Activated CD4-positive, alpha-beta T cell treated with anti-CD3 and anti-CD28 coated beads for 24 hours (primary cell): ENCODE measurements at regions not wholly inside any gene's neighbourhood (a gene's known extent, or its start where the extent isn't known, plus 50 kb on each side); places are given as distances from the start of the nearest gene placed in this dataset.

Source experiments
- DNase-seq, 2 donors: peaks; one replicate each; pipeline ENCODE4 v3.0.0-alpha.2; 2020; ENCODE audit warnings: low read depth in 2 of 2

DNA sequence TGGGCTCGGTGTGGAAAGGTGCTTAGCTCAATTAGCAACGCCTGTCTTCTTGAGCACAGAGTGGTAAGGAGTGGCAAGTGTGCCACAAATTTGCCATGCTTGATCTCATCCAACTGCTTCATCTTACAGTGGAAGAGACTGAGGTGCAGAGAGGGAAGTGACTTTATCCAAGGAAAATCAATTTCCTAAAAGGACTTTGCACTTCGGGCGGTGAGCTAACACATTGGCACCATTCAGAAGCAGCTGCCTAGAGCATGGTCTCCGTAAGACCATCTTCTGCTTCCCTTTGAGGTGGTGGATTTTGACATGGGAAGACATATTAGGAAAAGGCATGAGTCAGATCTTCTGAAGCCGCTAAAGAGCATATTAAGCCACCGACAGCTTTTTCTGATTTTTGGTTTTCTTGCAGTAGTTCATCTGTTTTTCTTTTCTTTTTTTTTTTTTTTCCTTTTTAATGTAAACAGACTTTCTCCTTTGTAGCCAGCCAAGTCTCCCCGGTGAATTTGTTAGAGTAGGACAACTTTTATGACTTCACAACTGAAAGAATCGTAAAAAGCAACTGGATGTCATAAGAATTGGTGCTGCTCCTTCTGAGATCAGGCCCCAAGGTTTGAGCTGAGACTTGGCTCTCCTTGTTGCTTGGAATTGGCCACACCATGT is 273.2 kb downstream of the CDC5L start:
- no peak for DNase-seq

- no peak for DNase-seq
Observed at GRCh38 chr6:44661221-44662008, 273.9 kb downstream of the CDC5L start.

- DNase-seq: no peak
Observed at GRCh38 chr6:44662461-44663121, 275.1 kb downstream of the CDC5L start.

GRCh38 chr6:44663860-44664634 is 276.5 kb downstream of the CDC5L start:
- DNase-seq: no peak

GRCh38 chr6:44664716-44665115 is 277.2 kb downstream of the CDC5L start:
- DNase-seq: no peak

DNA sequence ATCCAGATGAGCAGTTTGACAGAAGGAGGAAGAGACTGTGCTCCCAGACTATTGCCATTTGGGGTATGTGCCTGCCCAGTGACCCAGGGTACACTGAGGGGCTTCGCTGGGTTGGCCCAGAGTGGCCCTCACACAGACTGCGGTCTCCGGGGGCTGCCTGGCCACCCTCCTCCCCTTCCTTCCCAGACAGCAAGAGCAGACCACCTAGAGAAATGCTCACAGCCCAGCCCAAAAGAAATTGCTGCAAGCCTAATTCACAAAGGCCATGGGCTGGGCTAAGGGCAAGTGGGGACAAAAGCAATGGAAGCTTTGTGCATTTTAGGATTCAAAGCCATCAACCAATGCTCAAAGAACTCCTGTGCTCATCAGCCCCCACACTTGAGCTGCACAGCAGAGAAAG is 277.6 kb downstream of the CDC5L start:
- no peak for DNase-seq

DNA sequence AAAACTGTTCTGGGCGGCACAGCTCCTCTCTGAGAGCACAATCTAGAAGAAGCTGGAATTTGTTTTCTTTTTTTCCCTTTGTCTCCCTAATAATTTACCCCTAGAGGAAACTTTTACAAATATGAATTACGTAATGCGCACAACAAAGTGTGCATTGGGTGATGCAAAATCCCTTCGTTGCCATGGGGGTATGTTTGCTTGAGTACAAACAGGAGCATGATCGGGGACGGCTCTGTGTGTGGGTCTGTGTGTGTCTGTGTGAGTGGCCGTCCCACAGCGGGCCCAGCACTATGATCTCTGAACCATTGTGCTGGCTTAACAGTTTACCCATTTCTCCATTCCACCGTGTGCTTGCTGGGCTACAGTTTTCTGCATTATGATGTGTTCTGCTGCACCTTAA is 278.2 kb downstream of the CDC5L start:
- DNase-seq: no peak

DNA sequence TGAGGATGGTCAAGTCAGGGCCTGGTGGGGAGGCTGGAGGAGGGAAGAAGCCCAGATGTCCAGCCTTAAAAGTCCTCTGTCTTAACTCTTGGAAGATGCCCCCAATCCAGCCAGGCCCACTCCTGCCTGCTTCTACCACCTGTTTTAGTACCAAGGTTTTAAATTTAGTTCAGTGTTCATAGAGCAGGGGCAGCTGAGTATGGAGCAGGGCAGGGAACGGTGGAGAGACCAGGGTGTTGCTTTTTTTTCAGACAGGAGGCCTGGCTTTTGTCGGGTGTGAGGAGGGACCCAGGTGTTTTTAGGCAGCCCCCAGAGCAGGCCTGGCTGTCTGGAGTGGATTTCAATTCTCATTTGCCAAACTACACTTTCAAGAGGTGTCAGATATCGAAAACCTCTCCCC is 278.8 kb downstream of the CDC5L start:
- no peak for DNase-seq

- no peak for DNase-seq
Observed at GRCh38 chr6:44667226-44667625, 279.7 kb downstream of the CDC5L start.

- DNase-seq: peak; percentile 19 to 43
Observed at GRCh38 chr6:44667668-44668390, 280.3 kb downstream of the CDC5L start.

DNA sequence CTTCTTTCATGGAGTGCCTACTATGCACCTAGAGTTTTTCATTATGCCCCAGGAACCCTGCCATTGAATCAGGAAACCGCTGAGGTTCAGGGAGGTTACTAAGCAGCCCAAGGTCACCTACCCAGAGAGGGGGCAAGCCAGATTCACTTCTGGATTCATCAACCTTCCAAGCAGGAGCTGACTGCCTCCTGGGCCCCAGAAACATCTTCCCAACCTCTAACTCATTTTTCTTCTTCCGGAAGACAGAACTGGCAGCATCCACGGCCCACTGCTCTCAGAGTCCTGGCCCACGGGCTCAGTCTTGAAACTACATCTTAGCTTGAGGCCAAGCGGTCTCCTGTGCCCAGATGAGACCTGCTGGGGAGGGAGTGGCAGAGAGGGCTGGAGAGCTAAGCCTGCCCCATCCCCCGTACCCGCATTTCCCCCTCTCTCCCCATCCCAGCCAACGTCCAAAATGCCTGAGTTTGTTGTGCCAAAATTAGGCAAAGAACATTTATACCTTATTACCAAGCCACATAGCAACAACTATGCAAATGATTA is 281.0 kb downstream of the CDC5L start:
- no peak for DNase-seq

DNA sequence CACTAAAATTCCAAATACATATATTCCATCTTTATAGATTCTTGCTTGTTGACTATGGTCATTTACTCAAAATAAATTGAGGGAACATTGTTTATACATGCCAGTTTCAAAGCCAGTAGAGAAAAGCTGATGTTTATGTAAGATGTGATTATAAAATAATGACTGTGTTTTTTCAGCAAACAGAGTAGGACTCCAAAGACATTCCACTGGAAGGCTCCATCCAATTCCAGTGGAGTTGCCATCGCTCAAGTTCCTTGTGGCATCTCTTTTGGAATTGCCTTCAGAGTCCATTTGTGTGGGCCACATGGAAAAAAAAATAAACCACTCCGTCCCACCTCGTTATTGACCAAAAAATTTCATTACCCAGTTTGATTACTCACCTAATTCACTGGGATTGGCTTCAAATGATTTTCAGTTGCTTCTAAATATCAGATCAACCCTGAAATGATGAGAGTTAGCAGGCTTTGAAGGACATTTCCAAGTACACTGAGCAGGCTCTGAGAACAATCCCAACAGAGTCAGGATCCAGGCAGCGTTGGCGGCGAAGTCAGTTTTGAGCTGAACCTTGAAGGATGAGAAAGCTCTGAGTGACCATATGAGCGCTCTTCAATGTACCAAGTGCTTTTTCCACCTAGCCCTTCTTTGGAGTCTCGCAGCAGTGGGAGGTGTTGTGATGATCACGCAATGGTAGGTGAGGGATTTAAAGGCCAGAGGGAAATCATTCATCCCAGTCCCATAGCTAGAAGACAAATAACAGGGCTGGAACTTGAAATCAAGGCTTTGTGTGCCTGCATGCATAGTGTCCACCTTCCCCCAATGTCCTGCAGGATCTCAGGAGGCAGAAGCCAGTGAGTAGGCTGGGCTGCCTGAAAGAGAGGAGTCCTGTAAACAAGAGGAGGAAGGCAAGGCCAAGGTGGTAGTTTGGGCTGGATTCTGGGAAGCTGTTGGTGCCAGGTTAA is 281.7 kb downstream of the CDC5L start:
- no peak for DNase-seq

DNA sequence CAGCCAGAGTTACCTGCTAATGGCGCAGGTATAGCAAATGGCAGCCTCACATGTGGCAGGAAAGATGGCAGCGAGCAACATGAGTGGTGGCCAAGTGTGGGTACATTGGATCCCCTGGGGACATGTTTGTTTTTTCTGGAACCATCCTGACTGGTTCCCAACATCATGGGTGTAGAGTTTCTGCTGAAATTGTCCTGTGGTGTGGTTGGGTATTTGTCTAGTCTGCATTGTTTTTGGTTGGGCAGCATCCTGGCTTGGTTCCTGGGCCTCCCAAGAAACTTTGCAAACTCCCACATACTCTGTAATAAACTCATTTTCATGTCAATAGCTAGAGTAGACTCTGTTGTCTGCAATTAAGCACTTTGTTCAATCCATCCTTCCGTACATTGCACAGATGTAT is 282.6 kb downstream of the CDC5L start:
- DNase-seq: no peak

GRCh38 chr6:44671333-44671732 is 283.8 kb downstream of the CDC5L start:
- no peak for DNase-seq

DNA sequence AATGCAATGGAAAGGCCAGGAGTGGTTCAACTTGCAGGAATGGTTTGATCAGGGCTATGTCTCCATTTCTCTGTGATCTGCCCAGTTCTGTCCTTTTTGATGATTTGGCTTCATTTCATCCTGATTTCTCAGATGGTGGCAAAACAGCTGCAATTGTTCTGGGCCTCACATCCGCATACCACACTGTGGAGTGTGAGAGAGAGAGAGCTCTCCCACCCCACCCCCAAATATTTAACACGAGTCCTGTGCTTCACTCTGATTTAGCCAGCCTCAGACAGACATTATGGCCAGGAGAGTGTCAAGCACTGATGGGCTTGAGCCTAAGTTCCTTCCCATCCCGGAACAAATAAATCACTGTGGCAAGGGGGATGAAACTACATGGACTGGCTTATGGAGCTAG is 284.6 kb downstream of the CDC5L start:
- no peak for DNase-seq

- no peak for DNase-seq
Observed at GRCh38 chr6:44672841-44673240, 285.3 kb downstream of the CDC5L start.

DNA sequence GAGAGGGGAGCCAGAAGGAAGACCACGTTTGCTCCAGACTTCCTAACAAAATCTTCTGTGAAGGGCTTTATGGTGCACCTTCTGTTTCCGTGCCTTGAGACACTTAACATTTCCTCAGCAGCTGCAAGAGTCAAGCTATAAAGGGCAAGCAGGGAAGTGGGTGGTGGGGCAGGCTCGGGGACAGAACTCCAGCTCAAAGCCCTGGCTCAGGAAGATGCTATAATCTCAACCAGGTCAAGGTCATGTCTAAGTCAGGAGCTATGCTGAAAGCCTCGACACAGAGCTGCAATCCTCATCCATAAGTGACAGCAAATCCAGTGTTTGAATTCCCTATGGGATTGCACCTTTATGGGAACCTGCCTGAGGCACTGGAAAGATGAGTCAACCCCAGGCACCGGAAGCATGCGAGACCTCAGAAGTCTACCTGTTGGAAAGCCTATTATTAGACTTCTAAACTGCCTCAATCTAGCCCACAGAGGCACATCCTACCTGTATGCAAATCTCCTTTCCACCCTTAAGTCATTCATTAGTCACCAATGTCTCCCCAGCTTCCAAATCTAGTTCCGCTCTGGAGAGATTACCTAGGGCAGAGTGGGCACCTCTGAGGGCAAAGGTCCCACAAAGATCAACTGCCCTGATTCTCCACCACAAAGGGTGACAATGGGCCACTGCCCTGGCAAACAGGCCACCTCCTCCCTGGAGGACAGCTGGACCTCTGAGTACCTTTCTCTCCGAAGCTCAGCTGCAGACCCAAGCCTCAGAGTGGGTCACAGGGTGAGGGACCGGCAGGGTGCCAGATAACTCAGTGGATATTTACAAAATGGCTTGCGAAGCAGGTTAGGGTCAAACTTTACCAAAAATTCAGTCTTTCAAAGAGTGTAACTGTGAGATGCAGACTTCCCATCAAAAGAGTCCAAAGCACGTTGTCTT is 287.0 kb downstream of the CDC5L start:
- DNase-seq: no peak

DNA sequence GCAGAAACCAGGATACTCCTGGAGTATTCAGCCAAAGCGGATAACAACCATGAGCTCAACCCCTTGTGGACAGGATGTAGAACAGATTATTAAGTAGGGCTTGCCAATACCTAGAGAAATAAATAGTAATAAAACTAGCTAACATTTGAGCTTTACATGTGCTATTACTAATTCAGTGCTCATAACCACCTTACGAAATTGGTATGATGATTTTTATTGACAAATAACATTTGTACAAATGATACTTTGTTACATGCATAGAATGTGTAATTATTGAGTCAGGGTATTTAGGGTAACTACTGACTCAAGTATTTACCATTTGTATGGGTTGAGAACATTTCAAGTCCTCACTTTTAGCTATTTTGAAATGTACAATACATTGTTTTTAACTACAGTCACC is 287.9 kb downstream of the CDC5L start:
- DNase-seq: no peak

GRCh38 chr6:44676246-44676790 is 288.8 kb downstream of the CDC5L start:
- DNase-seq: no peak
